ENCODE measurements at regions not wholly inside any gene's neighbourhood (a gene's known extent, or its start where the extent isn't known, plus 50 kb on each side); places are given as distances from the start of the nearest gene placed in this dataset.

DNA sequence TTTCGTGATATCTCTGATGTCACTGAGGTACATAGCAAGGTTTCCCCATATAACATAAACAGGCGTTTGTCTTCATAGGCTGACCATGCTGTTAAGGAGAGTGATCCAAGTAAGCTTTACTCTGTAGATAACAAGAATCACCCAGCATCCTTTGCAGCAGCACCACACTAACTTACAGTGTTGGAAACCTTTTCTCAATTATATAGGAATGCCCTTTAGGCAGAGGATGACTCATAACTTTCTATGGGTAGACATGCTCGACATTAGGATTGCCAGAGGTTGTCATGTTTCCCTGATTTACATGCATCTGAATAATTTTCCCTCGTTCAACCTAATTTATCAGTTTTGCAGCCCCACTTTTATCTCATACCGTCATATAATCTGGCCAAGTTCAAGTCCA is 870.0 kb upstream of the CDH9 start:
- TF ChIP-seq, protein P1, sequence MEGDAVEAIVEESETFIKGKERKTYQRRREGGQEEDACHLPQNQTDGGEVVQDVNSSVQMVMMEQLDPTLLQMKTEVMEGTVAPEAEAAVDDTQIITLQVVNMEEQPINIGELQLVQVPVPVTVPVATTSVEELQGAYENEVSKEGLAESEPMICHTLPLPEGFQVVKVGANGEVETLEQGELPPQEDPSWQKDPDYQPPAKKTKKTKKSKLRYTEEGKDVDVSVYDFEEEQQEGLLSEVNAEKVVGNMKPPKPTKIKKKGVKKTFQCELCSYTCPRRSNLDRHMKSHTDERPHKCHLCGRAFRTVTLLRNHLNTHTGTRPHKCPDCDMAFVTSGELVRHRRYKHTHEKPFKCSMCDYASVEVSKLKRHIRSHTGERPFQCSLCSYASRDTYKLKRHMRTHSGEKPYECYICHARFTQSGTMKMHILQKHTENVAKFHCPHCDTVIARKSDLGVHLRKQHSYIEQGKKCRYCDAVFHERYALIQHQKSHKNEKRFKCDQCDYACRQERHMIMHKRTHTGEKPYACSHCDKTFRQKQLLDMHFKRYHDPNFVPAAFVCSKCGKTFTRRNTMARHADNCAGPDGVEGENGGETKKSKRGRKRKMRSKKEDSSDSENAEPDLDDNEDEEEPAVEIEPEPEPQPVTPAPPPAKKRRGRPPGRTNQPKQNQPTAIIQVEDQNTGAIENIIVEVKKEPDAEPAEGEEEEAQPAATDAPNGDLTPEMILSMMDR (IDR thresholded peaks at IDR 0.05) = no peak
- no peak for TF ChIP-seq POLR2A (IDR thresholded peaks at IDR 0.05)

Data from prostate gland (tissue), 2 donors.